Activated gamma-delta T cell (primary cell): ENCODE measurements at regions not wholly inside any gene's neighbourhood (a gene's known extent, or its start where the extent isn't known, plus 50 kb on each side); places are given as distances from the start of the nearest gene placed in this dataset.
"Not testable (repeated sequence)": the region's sequence is repeated elsewhere in the genome, so short reads cannot be mapped to it uniquely, and the experiment has no call there.

ENCODE experiments used
- DNase-seq: peaks from one replicate; lab custom pipeline; 2025; lab: John Stamatoyannopoulos, UW

GRCh38 chr17:77837917-77838316 lies 120.6 kb upstream of the TNRC6C start:
- DNase-seq, result no peak

- no peak for DNase-seq
Measured at GRCh38 chr17:77838748-77839697, 119.5 kb upstream of the TNRC6C start.

DNA sequence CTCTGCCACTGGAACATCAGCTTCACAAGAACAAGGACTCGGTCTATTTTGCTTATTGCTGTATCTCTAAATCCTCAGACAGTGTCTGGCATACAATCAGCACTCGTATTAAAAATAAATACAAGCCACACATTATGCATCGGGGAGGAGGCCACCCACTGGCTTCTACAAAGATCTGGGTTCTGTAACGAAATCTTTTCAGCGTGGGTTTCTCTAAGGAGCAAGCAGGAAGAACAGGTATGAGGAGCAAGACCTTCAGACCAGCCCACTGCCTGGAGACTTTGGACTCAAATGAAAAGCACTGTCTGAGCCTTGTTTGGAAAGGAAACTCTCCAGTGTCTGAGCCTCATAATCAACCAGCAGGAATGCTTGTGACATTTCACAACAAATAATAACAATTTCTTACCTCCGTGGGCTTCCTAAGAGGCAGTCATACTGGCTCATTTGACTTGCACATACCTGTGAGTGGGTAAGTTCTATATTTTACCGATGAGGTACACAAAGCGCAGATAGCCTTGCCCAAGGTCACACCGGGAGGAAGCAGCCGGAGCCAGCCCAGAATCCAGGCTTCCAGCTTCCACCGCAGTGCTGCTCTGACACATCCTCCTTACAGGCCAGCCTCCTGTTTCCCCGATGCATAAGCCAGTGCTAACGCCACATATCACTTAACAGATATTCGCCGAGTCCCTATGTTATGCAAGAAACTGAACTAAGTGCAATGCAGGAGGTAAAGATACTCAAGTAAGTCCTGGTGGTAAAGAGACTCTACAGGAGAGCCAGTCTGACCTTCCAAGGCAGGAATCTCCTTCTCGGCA lies 118.6 kb upstream of the TNRC6C start:
- no peak for DNase-seq

DNA sequence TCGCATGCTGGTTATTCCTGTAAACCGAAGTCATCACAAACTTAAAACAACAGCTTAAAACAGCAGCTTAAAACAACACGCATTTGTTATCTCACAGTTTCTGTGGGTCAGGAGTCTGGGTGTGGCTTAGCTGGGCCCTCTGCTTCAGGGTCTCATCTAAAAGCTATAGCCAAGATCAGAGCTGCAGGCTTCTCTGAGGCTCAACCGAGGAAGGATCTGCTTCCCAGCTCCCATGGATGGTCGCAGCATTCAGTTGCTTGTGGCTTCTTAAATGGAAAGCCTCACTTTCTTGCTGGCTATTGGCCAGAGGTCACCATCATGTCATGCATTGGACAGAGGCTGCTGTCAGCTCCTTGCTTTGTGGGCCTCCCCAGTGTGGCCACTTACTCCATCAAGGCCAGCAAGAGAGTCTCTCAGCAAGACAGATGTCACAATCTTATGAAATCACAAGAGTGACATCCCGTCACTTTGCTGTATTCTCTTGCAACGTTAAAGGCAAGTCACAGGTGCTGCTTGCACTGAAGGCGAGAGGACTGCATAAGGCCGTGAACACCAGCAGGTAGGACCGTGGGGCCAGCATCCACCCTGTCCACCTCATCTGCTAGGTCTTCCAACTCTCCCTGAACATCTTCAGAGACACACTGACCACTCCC lies 117.9 kb upstream of the TNRC6C start:
- no peak for DNase-seq

- no peak for DNase-seq
Measured at GRCh38 chr17:77841742-77842527, 116.6 kb upstream of the TNRC6C start.

DNA sequence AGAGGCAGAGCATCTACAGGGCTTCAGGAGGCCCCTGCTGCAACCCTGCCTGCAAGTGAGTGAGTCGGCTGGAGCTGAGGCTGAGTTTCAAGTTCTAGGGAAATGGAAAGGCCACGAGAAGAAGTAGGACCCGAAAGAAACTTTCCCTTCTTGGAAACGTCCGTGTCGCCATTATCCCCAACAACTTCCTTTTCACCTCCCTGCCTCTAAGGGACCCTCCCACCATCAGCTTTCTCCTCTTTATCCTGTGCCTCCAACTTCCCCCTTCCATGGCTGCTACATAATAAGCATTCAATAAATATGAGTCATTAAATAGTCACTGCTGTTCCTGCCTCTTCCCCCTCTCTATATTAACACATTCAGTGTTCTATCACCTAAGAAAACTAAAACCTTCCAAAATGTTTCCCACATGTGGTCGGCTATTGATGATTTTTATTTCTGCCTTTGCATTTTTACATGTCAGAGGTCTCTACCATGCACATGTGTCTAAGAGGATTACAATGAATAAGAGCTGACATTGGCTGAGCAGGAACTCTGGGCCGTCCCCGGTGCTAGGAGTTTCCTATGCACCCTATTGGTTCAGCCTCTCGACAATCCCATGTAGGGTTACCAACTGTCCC lies 115.9 kb upstream of the TNRC6C start:
- no peak for DNase-seq

DNA sequence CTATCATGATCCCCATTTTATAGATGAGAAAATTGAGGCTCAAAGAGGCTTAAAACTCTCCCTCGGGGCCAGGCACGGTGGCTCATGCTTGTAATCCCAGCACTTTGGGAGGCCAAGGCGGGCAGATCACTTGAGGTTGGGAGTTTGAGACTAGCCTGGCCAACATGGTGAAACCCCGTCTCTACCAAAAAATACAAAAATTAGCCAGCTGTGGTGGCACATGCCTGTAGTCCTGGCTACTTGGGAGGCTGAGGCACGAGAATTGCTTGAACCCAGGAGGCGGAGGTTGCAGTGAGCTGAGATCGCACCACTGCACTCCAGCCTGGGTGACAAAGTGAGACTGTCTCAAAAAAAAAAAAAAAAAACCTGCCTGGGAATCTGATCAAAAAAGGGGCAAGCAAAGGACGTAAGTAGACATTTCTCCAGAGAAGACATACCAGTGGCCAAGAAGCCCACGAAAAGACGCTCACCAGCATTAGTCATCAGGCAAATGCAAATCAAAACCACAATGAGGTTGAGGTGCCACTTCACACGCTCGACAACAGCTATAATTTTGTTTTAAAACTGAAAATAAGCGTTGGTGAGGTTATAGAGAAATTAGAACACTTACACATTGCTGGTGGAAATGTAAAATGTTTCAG lies 115.1 kb upstream of the TNRC6C start:
- DNase-seq, result not testable (repeated sequence)

DNA sequence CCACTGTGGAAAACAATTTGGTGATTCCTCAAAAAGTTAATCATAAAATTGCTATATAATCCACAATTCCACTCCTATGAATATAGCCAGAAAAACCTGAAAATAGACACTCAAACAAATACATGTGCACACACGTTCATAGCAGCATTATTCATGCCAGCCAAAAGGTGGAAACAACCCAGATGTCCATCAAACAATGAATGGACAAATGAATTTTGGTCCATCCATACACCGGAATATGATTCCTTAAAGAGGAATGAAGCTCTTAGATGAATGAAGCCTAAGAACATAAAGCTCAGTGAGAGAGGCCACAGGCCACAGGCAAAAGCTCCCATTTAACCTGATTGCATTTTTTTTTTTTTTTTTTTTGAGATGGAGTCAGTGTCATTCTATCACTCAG lies 114.6 kb upstream of the TNRC6C start:
- DNase-seq, result no peak

- no peak for DNase-seq
Measured at GRCh38 chr17:77844681-77845080, 113.8 kb upstream of the TNRC6C start.

- no peak for DNase-seq
Measured at GRCh38 chr17:77845541-77846225, 112.8 kb upstream of the TNRC6C start.

DNA sequence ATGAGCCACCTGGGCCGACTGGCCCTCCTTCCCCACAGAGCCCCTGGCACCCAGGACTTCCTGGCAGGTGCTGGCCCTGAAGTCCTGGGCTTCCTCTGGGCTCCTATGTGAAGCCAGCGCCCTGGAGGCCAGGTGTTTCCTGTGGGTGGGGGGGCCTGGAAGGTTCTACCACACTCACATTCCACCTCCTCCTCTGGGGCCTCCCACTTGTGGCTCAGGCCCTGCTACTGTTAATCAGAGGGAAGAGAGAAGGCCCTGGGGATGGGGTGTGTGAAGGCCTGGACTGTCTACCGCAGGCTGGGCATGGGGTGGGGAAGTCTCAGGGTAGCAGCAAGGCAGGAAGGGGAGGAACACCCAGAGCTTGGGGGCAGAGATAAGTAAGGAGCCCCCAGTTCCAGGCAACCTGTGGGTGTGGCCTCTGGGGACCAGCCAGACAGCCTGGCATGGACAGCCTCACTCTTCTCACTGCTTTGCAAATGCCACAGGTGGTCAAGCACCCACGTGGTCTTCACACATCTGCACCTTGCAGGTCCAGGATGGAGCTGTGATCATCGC lies 111.9 kb upstream of the TNRC6C start:
- no peak for DNase-seq

DNA sequence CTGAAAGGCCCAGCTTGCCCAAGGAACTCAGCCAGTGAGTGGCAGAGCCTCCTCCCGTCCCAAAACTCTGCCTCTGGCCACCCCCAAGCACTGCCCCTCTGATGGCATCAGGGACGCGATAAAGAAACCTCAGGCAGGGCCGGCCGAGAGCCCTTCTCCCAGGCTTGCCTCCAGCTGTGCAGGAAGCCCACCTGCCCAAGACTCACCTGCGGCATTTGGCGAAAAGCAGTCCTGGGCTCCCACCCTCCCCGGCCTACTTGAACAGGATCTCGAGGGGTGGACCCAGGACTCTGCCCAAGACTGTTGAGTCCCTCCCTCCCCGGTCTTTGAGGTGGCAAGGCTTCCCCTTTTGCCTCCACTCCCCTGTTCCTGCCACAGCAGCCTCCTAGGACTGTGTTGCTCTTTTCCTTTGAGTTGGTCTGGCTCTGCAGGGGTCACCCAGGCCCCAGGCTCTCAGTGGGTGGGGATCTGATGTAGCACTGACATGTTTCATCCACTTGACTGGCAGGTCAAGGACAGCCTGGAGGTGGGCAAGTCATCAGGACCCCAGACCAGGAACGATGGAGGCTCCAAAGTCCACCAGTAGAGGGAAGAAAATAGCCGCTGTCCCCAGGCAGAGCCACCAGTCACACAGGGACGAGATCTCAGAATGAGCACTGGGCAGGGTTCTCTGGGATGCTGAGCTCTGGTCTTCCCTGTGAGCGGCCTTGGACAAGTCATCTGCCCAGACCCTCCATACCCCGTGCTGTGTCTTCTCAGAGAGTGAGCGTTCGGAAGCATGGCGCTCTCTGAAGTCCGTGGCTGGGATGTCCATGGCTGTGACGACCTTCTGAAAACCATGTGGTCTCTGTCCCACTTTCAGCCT lies 111.0 kb upstream of the TNRC6C start:
- no peak for DNase-seq

GRCh38 chr17:77848257-77848656 lies 110.2 kb upstream of the TNRC6C start:
- DNase-seq, result no peak

- no peak for DNase-seq
Measured at GRCh38 chr17:77849239-77849638, 109.3 kb upstream of the TNRC6C start.

DNA sequence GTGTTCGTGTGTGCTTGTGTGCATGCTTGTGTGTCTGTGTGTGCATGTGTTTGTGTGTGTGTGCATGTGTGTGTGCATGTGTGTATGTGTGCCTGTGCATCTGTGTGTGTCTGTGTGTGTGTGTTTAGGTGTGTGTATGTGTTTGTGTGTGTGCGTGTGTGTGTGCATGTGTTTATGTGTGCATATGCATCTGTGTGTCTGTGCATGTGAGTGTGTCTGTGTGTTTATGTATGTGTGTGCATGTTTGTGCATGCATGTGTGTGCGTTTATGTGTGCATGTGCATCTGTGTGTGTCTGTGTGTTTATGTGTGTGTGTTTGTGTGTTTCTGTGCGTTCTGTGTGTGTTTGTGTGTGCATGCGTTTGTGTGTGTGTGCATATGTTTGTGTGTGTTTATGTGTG lies 106.6 kb upstream of the TNRC6C start:
- no peak for DNase-seq

DNA sequence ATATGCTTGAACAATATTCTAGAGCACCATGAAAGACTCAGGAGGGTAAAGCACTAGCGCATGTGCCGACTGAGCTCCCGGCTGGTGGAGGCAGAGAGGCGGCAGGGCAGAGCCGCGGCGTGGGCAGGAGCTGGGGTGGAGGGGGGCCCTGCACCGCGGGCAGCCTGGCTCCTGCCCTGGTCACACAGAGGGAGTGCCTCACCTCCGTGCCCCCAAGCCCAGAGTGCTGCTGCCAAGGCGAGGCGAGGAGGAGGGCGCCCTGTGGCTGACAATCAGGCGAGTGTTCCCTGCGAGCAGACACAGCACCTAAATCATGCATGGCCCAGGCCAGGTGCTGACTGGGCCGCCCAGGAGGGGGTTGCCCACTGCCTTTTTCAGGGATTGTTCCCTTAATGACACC lies 105.8 kb upstream of the TNRC6C start:
- no peak for DNase-seq

DNA sequence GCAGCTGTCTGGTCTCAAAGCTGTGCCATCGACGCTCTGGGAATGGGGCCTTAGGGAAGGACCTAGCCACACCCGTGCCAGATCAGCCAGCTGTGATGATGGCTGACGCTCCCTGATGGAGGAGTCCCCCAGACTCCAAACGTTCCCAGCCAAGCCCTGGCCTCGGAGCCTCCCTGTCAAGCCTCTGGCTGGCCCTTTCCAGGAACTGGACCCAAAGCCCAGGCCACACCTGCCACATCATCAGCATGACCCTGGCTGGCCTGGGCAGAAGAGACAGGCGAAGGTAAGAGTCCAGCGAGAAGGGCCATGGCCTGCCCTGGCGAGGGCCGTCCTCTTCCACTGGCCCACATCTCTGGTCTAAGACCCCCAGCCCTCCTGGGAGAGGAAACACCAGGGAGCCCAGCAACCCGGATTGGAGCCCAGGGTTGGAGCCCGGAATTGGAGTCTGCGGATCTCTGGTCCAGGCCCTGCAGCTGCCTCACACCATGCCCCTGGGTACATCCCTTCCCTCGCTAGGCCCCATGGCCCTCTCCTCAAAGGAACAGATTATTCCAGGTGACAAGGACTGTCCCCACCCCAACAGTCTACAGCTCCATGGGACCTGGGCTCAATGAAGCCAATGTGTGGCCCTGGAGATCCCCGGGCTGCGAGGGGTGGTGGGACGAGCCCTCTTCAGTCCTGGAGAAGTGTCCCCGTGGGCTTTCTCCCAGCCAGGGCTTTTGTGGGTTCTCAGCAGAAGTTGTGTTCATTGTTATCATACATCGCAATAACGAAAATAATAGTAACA lies 105.1 kb upstream of the TNRC6C start:
- no peak for DNase-seq
